GM23248 (cell line): ENCODE measurements at regions not wholly inside any gene's neighbourhood (a gene's known extent, or its start where the extent isn't known, plus 50 kb on each side); places are given as distances from the start of the nearest gene placed in this dataset.

Experiments used
- DNase-seq: peaks from one replicate; pipeline ENCODE4 v3.0.0-alpha.2; 2015
- H2AFZ ChIP-seq: fragments of 200-600 bp; sonication (generic); 2 replicates; pipeline ENCODE4 v1.6.1; 2016; ENCODE audit warnings: antibody characterized with exemption
- H3F3A ChIP-seq: fragments of 200-600 bp; sonication (generic); 2 replicates; pipeline ENCODE4 v1.6.1; 2016; ENCODE audit warnings: mild to moderate bottlenecking, antibody characterized with exemption, mixed run types; ENCODE audit not compliant: insufficient read depth
- H3K27ac ChIP-seq: fragments of 200-600 bp; sonication (generic); 2 replicates; pipeline ENCODE4 v1.5.1; 2016; ENCODE audit warnings: mild to moderate bottlenecking
- H3K27me3 ChIP-seq: fragments of 200-600 bp; sonication (generic); replicated peaks from 2 replicates; pipeline ENCODE4 v1.6.1; 2016; ENCODE audit warnings: mild to moderate bottlenecking; ENCODE audit not compliant: insufficient read depth
- H3K36me3 ChIP-seq: fragments of 200-600 bp; sonication (generic); 2 replicates; pipeline ENCODE4 v1.6.1; 2016; ENCODE audit warnings: low read depth, mild to moderate bottlenecking
- H3K4me1 ChIP-seq: fragments of 200-600 bp; sonication (generic); 2 replicates; pipeline ENCODE4 v1.6.1; 2016; ENCODE audit warnings: mild to moderate bottlenecking; ENCODE audit not compliant: insufficient read depth
- H3K4me2 ChIP-seq: fragments of 200-600 bp; sonication (generic); one replicate; pipeline ENCODE4 v1.6.1; 2016; ENCODE audit warnings: mild to moderate bottlenecking; ENCODE audit not compliant: unreplicated experiment
- H3K4me3 ChIP-seq: fragments of 200-600 bp; sonication (generic); 2 replicates; pipeline ENCODE4 v1.5.1; 2016; ENCODE audit warnings: mild to moderate bottlenecking
- H3K79me2 ChIP-seq: fragments of 200-600 bp; sonication (generic); 2 replicates; pipeline ENCODE4 v1.6.1; 2016; ENCODE audit warnings: mild to moderate bottlenecking; ENCODE audit not compliant: insufficient read depth
- H3K9ac ChIP-seq: fragments of 200-600 bp; sonication (generic); 2 replicates; pipeline ENCODE4 v1.6.1; 2016; ENCODE audit warnings: mild to moderate bottlenecking
- H3K9me2 ChIP-seq: fragments of 200-600 bp; sonication (generic); 2 replicates; pipeline ENCODE4 v1.6.1; 2016; ENCODE audit warnings: mixed run types, mild to moderate bottlenecking, moderate library complexity; ENCODE audit not compliant: insufficient read depth
- H3K9me3 ChIP-seq: fragments of 200-600 bp; sonication (generic); one replicate; pipeline ENCODE4 v1.6.1; 2017; ENCODE audit warnings: low read depth
- H4K20me1 ChIP-seq: fragments of 200-600 bp; sonication (generic); 2 replicates; pipeline ENCODE4 v1.6.0; 2016; ENCODE audit not compliant: insufficient read depth
- EZH2 ChIP-seq: fragments of 200-600 bp; sonication (generic); IDR thresholded peaks from 2 replicates; pipeline ENCODE4 v1.6.1; 2018; ENCODE audit warnings: antibody characterized with exemption, mild to moderate bottlenecking; ENCODE audit not compliant: insufficient read depth, poor library complexity, severe bottlenecking
- EZH2phosphoT487 ChIP-seq: fragments of 200-600 bp; sonication (generic); IDR thresholded peaks from 2 replicates; pipeline ENCODE4 v1.6.1; 2018; ENCODE audit warnings: antibody characterized with exemption, moderate library complexity, mild to moderate bottlenecking, low read depth; ENCODE audit not compliant: insufficient read depth
- WGBS, 2 experiments: methylation state at CpG; one replicate each; pipeline ENCODE4 v1.1.6; 2015 to 2017; ENCODE audit warnings: low lambda C conversion rate in 2 of 2, low coverage in 1 of 2; ENCODE audit errors: missing lambda C conversion rate in 2 of 2; 5-methylcytosine and 5-hydroxymethylcytosine counted together
- in situ Hi-C: fragments of 300-500 bp; cut with MboI; formaldehyde crosslinking; loops from 2 replicates; pipeline ENCODE4 v1.15.0; 2020

- no peaks in the 10 kb centered on the region for H3K4me1 ChIP-seq
- no peak overlapping the region for H2AFZ ChIP-seq
- H3K4me3 ChIP-seq, result no peak overlapping the region
- no peaks in the 10 kb centered on the region for H3F3A ChIP-seq
- in situ Hi-C loops, result no loop called here
- no peaks in the 10 kb centered on the region for H3K9me2 ChIP-seq
- TF ChIP-seq EZH2phosphoT487 (no peak), EZH2 (no peak)
- H3K27ac ChIP-seq, result no peak overlapping the region
- no peaks in the 10 kb centered on the region for H4K20me1 ChIP-seq
- H3K27me3 ChIP-seq, result peaks cover 10% of the 10 kb centered on the region
- WGBS, 2 experiments, result 12 to 17% methylated on average over 2 of the region's 2 CpGs
- no peak for DNase-seq
- H3K36me3 ChIP-seq, result no peaks in the 10 kb centered on the region
- no peaks in the 10 kb centered on the region for H3K79me2 ChIP-seq
- H3K9ac ChIP-seq, result no peak overlapping the region
- H3K9me3 ChIP-seq, result no peaks in the 10 kb centered on the region
- no peak overlapping the region for H3K4me2 ChIP-seq
These were observed 121.9 kb downstream of the MAB21L3 start for GRCh38 chr1:116232989-116233514.

GRCh38 chr1:116234429-116234828, 123.2 kb downstream of the MAB21L3 start:
- H3K4me1 ChIP-seq, result no peaks in the 10 kb centered on the region
- no peaks in the 10 kb centered on the region for H3K79me2 ChIP-seq
- H3K36me3 ChIP-seq, result no peaks in the 10 kb centered on the region
- H3K9me2 ChIP-seq, result no peaks in the 10 kb centered on the region
- no peak overlapping the region for H3K27ac ChIP-seq
- in situ Hi-C loops, result no loop called here
- H3K4me2 ChIP-seq, result no peak overlapping the region
- no peak overlapping the region for H2AFZ ChIP-seq
- H3F3A ChIP-seq, result no peaks in the 10 kb centered on the region
- H4K20me1 ChIP-seq, result no peaks in the 10 kb centered on the region
- H3K9ac ChIP-seq, result no peak overlapping the region
- H3K27me3 ChIP-seq, result peaks cover 11% of the 10 kb centered on the region
- TF ChIP-seq EZH2phosphoT487, result no peak
- TF ChIP-seq EZH2, result no peak
- WGBS, 2 experiments, result 61 to 63% methylated on average over 5 of the region's 5 CpGs
- no peak overlapping the region for H3K4me3 ChIP-seq
- H3K9me3 ChIP-seq, result no peaks in the 10 kb centered on the region
- DNase-seq, result no peak

- in situ Hi-C loops, result no loop called here
- Histone ChIP-seq H3K4me3 (no peak overlapping the region), H3K9me3 (no peaks in the 10 kb centered on the region), H3K27ac (no peak overlapping the region), H3K9ac (no peak overlapping the region), H3K4me2 (no peak overlapping the region), H3K79me2 (no peaks in the 10 kb centered on the region), H4K20me1 (no peaks in the 10 kb centered on the region), H3K27me3 (peaks cover 8% of the 10 kb centered on the region), H2AFZ (no peak overlapping the region), H3K36me3 (no peaks in the 10 kb centered on the region), H3K9me2 (no peaks in the 10 kb centered on the region), H3F3A (no peaks in the 10 kb centered on the region), H3K4me1 (no peaks in the 10 kb centered on the region)
- no peak for DNase-seq
- no peak for TF ChIP-seq EZH2phosphoT487
- TF ChIP-seq EZH2, result no peak
- WGBS, 2 experiments, result 20 to 38% methylated on average over 1 of the region's 1 CpG
These were observed 128.7 kb downstream of the MAB21L3 start for GRCh38 chr1:116239916-116240315.

DNA sequence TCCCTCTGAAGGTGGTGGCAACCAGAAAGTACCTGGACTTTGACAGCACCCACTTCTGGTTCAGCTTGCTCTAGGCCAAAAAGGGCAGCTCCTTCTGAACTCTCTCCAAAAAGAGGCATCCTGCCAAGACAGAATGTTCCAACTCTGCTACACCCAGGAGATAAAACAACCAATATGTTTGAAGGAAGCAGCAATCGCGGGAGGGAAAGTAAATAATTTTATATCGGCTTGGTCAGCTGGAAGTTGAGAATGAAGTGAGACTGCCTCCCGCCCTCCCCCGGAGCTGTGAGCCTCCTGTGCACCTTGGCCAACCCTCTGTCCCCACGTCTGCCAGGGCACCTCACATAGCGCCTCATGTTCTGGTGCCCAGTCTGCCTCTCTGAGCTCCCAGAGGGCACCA, 130.3 kb upstream of the ATP1A1 start:
- in situ Hi-C loops, result no loop called here
- TF ChIP-seq EZH2phosphoT487, result no peak
- TF ChIP-seq EZH2, result no peak
- Histone ChIP-seq H3K9me2 (no peaks in the 10 kb centered on the region), H3K27ac (no peak overlapping the region), H3K4me3 (no peak overlapping the region), H4K20me1 (no peaks in the 10 kb centered on the region), H3K79me2 (no peaks in the 10 kb centered on the region), H3F3A (no peaks in the 10 kb centered on the region), H3K27me3 (peaks cover 4% of the 10 kb centered on the region), H2AFZ (no peak overlapping the region), H3K4me2 (no peak overlapping the region), H3K9ac (no peak overlapping the region), H3K9me3 (no peaks in the 10 kb centered on the region), H3K4me1 (no peaks in the 10 kb centered on the region), H3K36me3 (no peaks in the 10 kb centered on the region)
- 18 to 19% methylated on average over 7 of the region's 7 CpGs for WGBS, 2 experiments
- no peak for DNase-seq
